Heart right ventricle (tissue), 16 donors: ENCODE measurements at regions not wholly inside any gene's neighbourhood (a gene's known extent, or its start where the extent isn't known, plus 50 kb on each side); places are given as distances from the start of the nearest gene placed in this dataset.
A peak's percentile ranks its signal among the peaks of the same experiment; 100 is the strongest.

Source experiments
- ATAC-seq, 8 donors: fragments of 200-7000 bp; cut with Tn5 transposase; one replicate each; pipeline ENCODE4 v1.9.1; 2020; ENCODE audit warnings: mild to moderate bottlenecking in 8 of 8, moderate library complexity in 8 of 8, moderate number of reproducible peaks in 1 of 8
- DNase-seq, 2 donors: peaks; one replicate each; pipeline ENCODE4 v3.0.0-alpha.2; 2020
- H3K27ac ChIP-seq, 10 donors: fragments of 200-600 bp; sonication (generic) in 2 of 10; one replicate each; pipeline versions ENCODE4 v1.5.0 to v1.8.0; 2020 to 2022; ENCODE audit warnings: mild to moderate bottlenecking in 3 of 10
- H3K27me3 ChIP-seq, 7 donors: fragments of 200-600 bp; one replicate each; pipeline ENCODE4 v1.8.0; 2021 to 2022; ENCODE audit warnings: mild to moderate bottlenecking in 2 of 7
- H3K36me3 ChIP-seq, 9 donors: fragments of 200-600 bp; sonication (generic) in 1 of 9; one replicate each; pipeline versions ENCODE4 v1.5.0 to v1.8.0; 2020 to 2022; ENCODE audit warnings: mild to moderate bottlenecking in 2 of 9
- H3K4me1 ChIP-seq, 9 donors: fragments of 200-600 bp; sonication (generic) in 1 of 9; one replicate each; pipeline versions ENCODE4 v1.5.0 to v1.8.0; 2020 to 2022; ENCODE audit warnings: mild to moderate bottlenecking in 4 of 9
- H3K4me3 ChIP-seq, 10 donors: fragments of 200-600 bp; sonication (generic) in 2 of 10; one replicate each; pipeline versions ENCODE4 v1.5.0 to v1.8.0; 2020 to 2022; ENCODE audit warnings: mild to moderate bottlenecking in 7 of 10, moderate library complexity in 2 of 10
- H3K9me3 ChIP-seq, 11 donors: fragments of 200-600 bp in 10 of 11; sonication (generic) in 2 of 11; one replicate each; pipeline versions ENCODE4 v1.5.0 to v1.8.0; 2013 to 2022; ENCODE audit warnings: mild to moderate bottlenecking in 2 of 11, control low read depth in 1 of 11, moderate library complexity in 1 of 11
- WGBS, 2 donors: extraction: QIAGEN DNeasy Blood & Tissue Kit; methylation state at CpG; one replicate each; pipeline ENCODE4 v1.1.7; 2013; ENCODE audit warnings: inconsistent platforms in 1 of 2; 5-methylcytosine and 5-hydroxymethylcytosine counted together
- intact Hi-C, 10 donors: fragments of 100-400 bp; cut with DNase I; formaldehyde crosslinking; loops; one replicate each; pipeline versions ENCODE4 v1.11.1 to v1.14.2; 2022
- TF ChIP-seq, protein P1 (sequence below), 9 donors: fragments of 200-600 bp; sonication (generic) in 2 of 9; IDR thresholded peaks; one replicate each; pipeline versions ENCODE4 v1.5.0 to v1.8.0; 2021 to 2022; ENCODE audit warnings: antibody characterized with exemption in 9 of 9, mild to moderate bottlenecking in 5 of 9, moderate library complexity in 1 of 9
- donor health status: Arrhythmogenic right ventricular cardiomyopathy.
- donor health status: ischemic (EF 13 %, LVEDD 7.1; RV severe dilation, severe dysfunction).
- donor health status: healthy with polysubstance abuse.
- donor health status: DM: no; HTN: yes; CAD: no.
- donor health status: DM: no; HTN: no; CAD: no.
- donor health status: ischemic (EF 25% LVEDD 6.9; RV normal size, moderate dysfunction).
- donor health status: ischemic (EF 25% LVEDD 5.7; RV mildly dilated, moderate dysfunction).
- donor health status: healthy.
- donor health status: DM: yes; HTN: yes; CAD: no.
- donor health status: Ischemic cardiomyopathy.
- donor health status: ischemic (EF 35%, LVEDD 5.7; RV mildly dilated, moderate dysfunction).
- donor health status: nonischemic (EF 11% LVEDD 7.7; RV severe dilation, severe dysfunction).
- donor health status: DM: yes; HTN: yes; CAD: no.
- donor health status: PGD.
- donor health status: ischemic (EF 29% LVEDD 5.4; RV normal size, mild dysfunction).
- donor health status: nonischemic (EF 23%, LVEDD 6.1; RV moderate dilation, normal function).

DNA sequence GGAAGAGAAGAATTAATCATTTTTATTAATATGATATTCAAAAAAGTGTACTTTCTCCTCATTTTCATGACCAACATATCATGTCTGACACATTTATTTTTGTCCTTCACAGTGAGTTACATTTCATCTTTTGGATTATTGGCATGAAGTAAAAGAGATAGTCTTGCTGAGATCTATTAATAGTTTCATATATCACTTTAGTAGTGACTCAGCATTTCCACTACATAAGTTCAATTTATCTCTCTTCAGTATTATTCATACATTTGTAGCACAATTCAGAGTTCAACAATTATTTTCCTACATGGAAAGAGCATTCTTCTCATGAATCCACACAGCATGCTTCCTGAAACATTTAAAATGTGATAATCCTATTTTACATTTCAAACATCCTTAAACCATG lies 1461.1 kb downstream of the TECRL start:
- ATAC-seq, result peak in 3 of 8 donors; percentile 44 to 56 (median 56)
- no peak for DNase-seq
- Histone ChIP-seq H3K4me1 (peaks cover 0 to 7% (median 0%) of the 10 kb centered on the region in 9 donors), H3K36me3 (no peaks in the 10 kb centered on the region), H3K4me3 (no peak overlapping the region), H3K9me3 (peaks cover 0 to 12% (median 0%) of the 10 kb centered on the region in 11 donors), H3K27ac (peak overlapping the region in 1 of 10 donors; percentile 45), H3K27me3 (no peaks in the 10 kb centered on the region)
- intact Hi-C loops, result loop anchor here in 2 of 10 donors (5.0 to 10.0 kb wide), 2 partner anchors 87 to 89 kb away; no protein-coding TSS in a partner anchor
- TF ChIP-seq, protein P1, sequence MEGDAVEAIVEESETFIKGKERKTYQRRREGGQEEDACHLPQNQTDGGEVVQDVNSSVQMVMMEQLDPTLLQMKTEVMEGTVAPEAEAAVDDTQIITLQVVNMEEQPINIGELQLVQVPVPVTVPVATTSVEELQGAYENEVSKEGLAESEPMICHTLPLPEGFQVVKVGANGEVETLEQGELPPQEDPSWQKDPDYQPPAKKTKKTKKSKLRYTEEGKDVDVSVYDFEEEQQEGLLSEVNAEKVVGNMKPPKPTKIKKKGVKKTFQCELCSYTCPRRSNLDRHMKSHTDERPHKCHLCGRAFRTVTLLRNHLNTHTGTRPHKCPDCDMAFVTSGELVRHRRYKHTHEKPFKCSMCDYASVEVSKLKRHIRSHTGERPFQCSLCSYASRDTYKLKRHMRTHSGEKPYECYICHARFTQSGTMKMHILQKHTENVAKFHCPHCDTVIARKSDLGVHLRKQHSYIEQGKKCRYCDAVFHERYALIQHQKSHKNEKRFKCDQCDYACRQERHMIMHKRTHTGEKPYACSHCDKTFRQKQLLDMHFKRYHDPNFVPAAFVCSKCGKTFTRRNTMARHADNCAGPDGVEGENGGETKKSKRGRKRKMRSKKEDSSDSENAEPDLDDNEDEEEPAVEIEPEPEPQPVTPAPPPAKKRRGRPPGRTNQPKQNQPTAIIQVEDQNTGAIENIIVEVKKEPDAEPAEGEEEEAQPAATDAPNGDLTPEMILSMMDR (IDR thresholded peaks at IDR 0.05), result no peak

DNA sequence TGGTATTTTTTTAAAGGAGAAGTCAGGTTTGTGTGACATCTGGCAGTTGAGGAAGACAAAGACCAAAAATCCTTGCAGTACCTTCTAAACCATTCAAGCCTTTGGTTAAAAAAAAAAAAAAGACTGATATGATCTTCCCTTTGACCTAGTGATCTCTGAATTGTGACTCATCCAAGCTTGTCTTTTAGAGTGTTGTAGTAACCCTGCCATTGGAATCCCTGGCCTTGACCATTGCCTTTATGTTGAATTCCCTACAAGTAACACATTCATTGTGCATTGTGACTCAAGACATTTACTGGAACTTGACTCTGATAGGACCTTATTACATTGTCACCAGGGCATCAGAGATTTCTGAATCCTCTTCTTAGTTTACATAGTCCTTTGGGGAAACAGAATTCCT lies 1469.0 kb downstream of the TECRL start:
- Histone ChIP-seq H3K4me3 (no peak overlapping the region), H3K27ac (no peak overlapping the region), H3K36me3 (no peaks in the 10 kb centered on the region), H3K27me3 (no peaks in the 10 kb centered on the region), H3K9me3 (peaks cover 0 to 29% (median 0%) of the 10 kb centered on the region in 11 donors), H3K4me1 (no peaks in the 10 kb centered on the region)
- TF ChIP-seq, protein P1 (IDR thresholded peaks at IDR 0.05), result no peak
- intact Hi-C loops, result loop anchor here in 1 of 10 donors (10.0 kb wide), 1 partner anchor 95 kb away; no protein-coding TSS in a partner anchor
- DNase-seq, result no peak
- ATAC-seq, result no peak

DNA sequence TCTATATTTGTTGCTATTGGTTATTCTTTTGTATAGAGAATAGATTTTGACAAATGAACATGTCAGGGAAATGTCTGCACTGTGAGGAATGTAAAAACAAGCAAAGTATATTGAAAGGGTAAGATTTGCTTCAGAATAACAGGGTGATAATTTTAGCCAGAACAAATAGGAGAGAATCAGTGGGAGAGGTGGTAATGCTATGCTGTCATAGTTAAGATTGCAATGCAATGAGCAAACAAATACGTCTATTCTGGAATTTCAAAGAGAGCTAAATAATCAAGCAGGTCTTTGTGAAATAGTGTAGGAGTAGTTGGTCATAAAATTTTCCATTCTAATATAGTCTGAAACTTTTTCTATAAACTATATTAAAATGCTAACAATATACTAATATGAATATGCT lies 1478.4 kb downstream of the TECRL start:
- ATAC-seq, result peak in 4 of 8 donors; percentile 37 to 71 (median 47)
- no CpG with 5 or more reads among the region's 1 CpG for WGBS, 2 donors
- Histone ChIP-seq H3K9me3 (peaks cover 0 to 6% (median 0%) of the 10 kb centered on the region in 11 donors), H3K27ac (peak overlapping the region in 4 of 10 donors; percentile 0 to 88 (median 65)), H3K4me1 (no peaks in the 10 kb centered on the region), H3K27me3 (no peaks in the 10 kb centered on the region), H3K36me3 (no peaks in the 10 kb centered on the region), H3K4me3 (no peak overlapping the region)
- no peak for DNase-seq
- TF ChIP-seq, protein P1 (IDR thresholded peaks at IDR 0.05), result no peak
- intact Hi-C loops, result no loop called here

DNA sequence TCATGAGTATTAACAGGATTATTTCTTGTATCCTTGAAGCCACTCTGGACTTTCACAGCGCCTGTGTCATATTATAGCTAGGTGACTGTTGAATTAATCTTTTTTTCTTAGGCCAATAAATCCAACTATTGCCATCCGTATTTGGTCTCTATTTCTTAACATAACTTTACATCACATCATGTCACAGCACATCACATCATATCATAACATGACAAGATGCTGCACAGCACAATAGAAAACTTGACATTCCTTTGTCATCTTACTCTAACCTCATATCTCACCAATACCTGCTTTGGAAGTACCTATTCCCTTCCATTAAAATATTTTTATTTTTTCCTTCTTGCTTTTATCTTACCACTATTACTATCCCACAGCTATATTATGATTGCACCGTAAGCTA lies 1480.8 kb downstream of the TECRL start:
- 50 to 59% methylated on average over 3 of the region's 3 CpGs for WGBS, 2 donors
- no peak for DNase-seq
- Histone ChIP-seq H3K9me3 (no peaks in the 10 kb centered on the region), H3K4me3 (no peak overlapping the region), H3K36me3 (no peaks in the 10 kb centered on the region), H3K27ac (peak overlapping the region in 2 of 10 donors; percentile 38 to 43), H3K4me1 (no peaks in the 10 kb centered on the region), H3K27me3 (no peaks in the 10 kb centered on the region)
- TF ChIP-seq, protein P1 (IDR thresholded peaks at IDR 0.05), result no peak
- intact Hi-C loops, result no loop called here
- ATAC-seq, result no peak
